ENCODE measurements at regions not wholly inside any gene's neighbourhood (a gene's known extent, or its start where the extent isn't known, plus 50 kb on each side); places are given as distances from the start of the nearest gene placed in this dataset.
A peak's percentile ranks its signal among the peaks of the same experiment; 100 is the strongest.
"Not testable (repeated sequence)": the region's sequence is repeated elsewhere in the genome, so short reads cannot be mapped to it uniquely, and the experiment has no call there.

GRCh38 chr11:37861671-37862070 lies 1263.6 kb upstream of the RAG2 start:
- TF ChIP-seq CTCF (IDR thresholded peaks at IDR 0.05; ENCODE audit: insufficient read depth, low read length, severe bottlenecking), result no peak
- DNase-seq (ENCODE audit: low read depth) (no peak), FAIRE-seq (no peak)
- Histone ChIP-seq H3K27me3 (ENCODE audit: control insufficient read depth, insufficient read depth, low read length) (no peaks in the 10 kb centered on the region), H3K4me3 (ENCODE audit: low read depth, low read length) (no peak overlapping the region), H3K36me3 (ENCODE audit: control insufficient read depth, insufficient read depth, low read length) (no peaks in the 10 kb centered on the region)

GRCh38 chr11:37858806-37859537 lies 1260.9 kb upstream of the RAG2 start:
- not testable (repeated sequence) for H3K4me3 ChIP-seq (ENCODE audit: low read depth, low read length); H3K27me3 ChIP-seq (ENCODE audit: control insufficient read depth, insufficient read depth, low read length); FAIRE-seq; H3K36me3 ChIP-seq (ENCODE audit: control insufficient read depth, insufficient read depth, low read length); DNase-seq (ENCODE audit: low read depth)

- DNase-seq (ENCODE audit: low read depth), result peak; percentile 13
- TF ChIP-seq CTCF (IDR thresholded peaks at IDR 0.05; ENCODE audit: insufficient read depth, low read length, severe bottlenecking), result no peak
- FAIRE-seq, result no peak
- no peak overlapping the region for H3K4me3 ChIP-seq (ENCODE audit: low read depth, low read length)
- H3K27me3 ChIP-seq (ENCODE audit: control insufficient read depth, insufficient read depth, low read length), result no peaks in the 10 kb centered on the region
- no peaks in the 10 kb centered on the region for H3K36me3 ChIP-seq (ENCODE audit: control insufficient read depth, insufficient read depth, low read length)
Measured at GRCh38 chr11:37858398-37858797, 1260.4 kb upstream of the RAG2 start.

GRCh38 chr11:37857726-37858125 lies 1259.7 kb upstream of the RAG2 start:
- Histone ChIP-seq H3K36me3 (ENCODE audit: control insufficient read depth, insufficient read depth, low read length) (no peaks in the 10 kb centered on the region), H3K4me3 (ENCODE audit: low read depth, low read length) (no peak overlapping the region), H3K27me3 (ENCODE audit: control insufficient read depth, insufficient read depth, low read length) (no peaks in the 10 kb centered on the region)
- no peak for FAIRE-seq
- no peak for TF ChIP-seq CTCF (IDR thresholded peaks at IDR 0.05; ENCODE audit: insufficient read depth, low read length, severe bottlenecking)
- DNase-seq (ENCODE audit: low read depth), result no peak

- Histone ChIP-seq H3K4me3 (ENCODE audit: low read depth, low read length) (no peak overlapping the region), H3K27me3 (ENCODE audit: control insufficient read depth, insufficient read depth, low read length) (no peaks in the 10 kb centered on the region), H3K36me3 (ENCODE audit: control insufficient read depth, insufficient read depth, low read length) (no peaks in the 10 kb centered on the region)
- TF ChIP-seq CTCF (IDR thresholded peaks at IDR 0.05; ENCODE audit: insufficient read depth, low read length, severe bottlenecking), result no peak
- DNase-seq (ENCODE audit: low read depth) (no peak), FAIRE-seq (no peak)
Measured at GRCh38 chr11:37849706-37850105, 1251.7 kb upstream of the RAG2 start.

- H3K36me3 ChIP-seq (ENCODE audit: control insufficient read depth, insufficient read depth, low read length), result no peaks in the 10 kb centered on the region
- TF ChIP-seq CTCF (IDR thresholded peaks at IDR 0.05; ENCODE audit: insufficient read depth, low read length, severe bottlenecking), result no peak
- FAIRE-seq (no peak), DNase-seq (ENCODE audit: low read depth) (no peak)
- no peaks in the 10 kb centered on the region for H3K27me3 ChIP-seq (ENCODE audit: control insufficient read depth, insufficient read depth, low read length)
- H3K4me3 ChIP-seq (ENCODE audit: low read depth, low read length), result no peak overlapping the region
Measured at GRCh38 chr11:37843603-37844002, 1245.6 kb upstream of the RAG2 start.

Measured in bronchial epithelial cell (primary cell).